ENCODE measurements at regions not wholly inside any gene's neighbourhood (a gene's known extent, or its start where the extent isn't known, plus 50 kb on each side); places are given as distances from the start of the nearest gene placed in this dataset.

DNA sequence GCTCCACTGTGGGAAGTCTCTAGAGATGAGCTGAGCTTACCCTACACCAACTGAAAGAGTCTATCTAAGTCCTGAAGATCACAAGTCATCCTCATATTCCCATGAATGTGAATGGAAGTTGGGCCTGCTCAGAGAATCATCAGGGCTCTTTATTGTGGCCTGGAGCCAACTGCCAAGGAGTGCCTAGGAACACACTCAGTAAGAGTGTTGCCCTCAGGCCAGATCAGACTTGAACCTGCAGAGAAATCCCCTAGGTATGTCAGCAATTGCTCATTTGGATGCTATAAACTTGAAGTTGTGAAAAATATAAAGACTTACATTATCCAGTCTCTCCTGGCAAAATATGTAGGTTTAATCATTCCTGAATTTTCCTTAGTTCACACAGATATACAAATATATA is 1070.2 kb downstream of the EFNB2 start:
- Histone ChIP-seq H3K4me3 (no peak overlapping the region), H3K27ac (no peak overlapping the region), H3K27me3 (no peaks in the 10 kb centered on the region), H3K36me3 (no peaks in the 10 kb centered on the region), H3K4me1 (peaks cover 0 to 10% (median 2%) of the 10 kb centered on the region in 4 donors), H3K9me3 (no peaks in the 10 kb centered on the region)
- intact Hi-C loops (cut with DNase I; ENCODE audit: low total_unique reads), result no loop called here
- TF ChIP-seq, protein P1, sequence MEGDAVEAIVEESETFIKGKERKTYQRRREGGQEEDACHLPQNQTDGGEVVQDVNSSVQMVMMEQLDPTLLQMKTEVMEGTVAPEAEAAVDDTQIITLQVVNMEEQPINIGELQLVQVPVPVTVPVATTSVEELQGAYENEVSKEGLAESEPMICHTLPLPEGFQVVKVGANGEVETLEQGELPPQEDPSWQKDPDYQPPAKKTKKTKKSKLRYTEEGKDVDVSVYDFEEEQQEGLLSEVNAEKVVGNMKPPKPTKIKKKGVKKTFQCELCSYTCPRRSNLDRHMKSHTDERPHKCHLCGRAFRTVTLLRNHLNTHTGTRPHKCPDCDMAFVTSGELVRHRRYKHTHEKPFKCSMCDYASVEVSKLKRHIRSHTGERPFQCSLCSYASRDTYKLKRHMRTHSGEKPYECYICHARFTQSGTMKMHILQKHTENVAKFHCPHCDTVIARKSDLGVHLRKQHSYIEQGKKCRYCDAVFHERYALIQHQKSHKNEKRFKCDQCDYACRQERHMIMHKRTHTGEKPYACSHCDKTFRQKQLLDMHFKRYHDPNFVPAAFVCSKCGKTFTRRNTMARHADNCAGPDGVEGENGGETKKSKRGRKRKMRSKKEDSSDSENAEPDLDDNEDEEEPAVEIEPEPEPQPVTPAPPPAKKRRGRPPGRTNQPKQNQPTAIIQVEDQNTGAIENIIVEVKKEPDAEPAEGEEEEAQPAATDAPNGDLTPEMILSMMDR (IDR thresholded peaks at IDR 0.05), result no peak
- no peak for DNase-seq

GRCh38 chr13:105464249-105464648 is 1071.2 kb downstream of the EFNB2 start:
- Histone ChIP-seq H3K27me3 (no peaks in the 10 kb centered on the region), H3K27ac (no peak overlapping the region), H3K36me3 (no peaks in the 10 kb centered on the region), H3K4me3 (no peak overlapping the region), H3K4me1 (peaks cover 0 to 10% (median 2%) of the 10 kb centered on the region in 4 donors), H3K9me3 (no peaks in the 10 kb centered on the region)
- intact Hi-C loops (cut with DNase I; ENCODE audit: low total_unique reads), result no loop called here
- TF ChIP-seq, protein P1 (IDR thresholded peaks at IDR 0.05), result no peak
- DNase-seq, result no peak

DNA sequence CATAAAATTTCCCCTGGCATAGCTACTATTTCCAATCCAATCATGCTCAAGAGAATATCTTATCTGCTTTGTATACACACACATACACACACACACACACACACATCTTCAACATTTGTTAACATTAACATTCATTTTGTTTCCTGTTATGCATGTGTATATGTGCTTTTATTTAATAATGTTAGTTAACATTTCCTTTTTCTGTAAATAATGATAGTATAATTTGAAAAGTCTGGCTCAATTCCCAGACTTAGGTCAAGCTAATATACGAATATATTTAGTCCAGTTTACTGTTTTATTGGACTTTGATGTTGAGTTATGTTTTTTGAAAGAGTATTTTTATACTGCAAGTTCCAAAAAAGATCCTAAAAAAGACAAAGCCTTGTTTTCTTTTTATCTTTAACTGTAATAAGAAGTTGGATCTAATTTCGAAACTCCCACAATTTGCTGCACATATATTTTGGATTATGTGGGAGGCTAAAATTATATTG is 1072.4 kb downstream of the EFNB2 start:
- DNase-seq, result no peak
- Histone ChIP-seq H3K36me3 (no peaks in the 10 kb centered on the region), H3K4me1 (peaks cover 0 to 10% (median 2%) of the 10 kb centered on the region in 4 donors), H3K27ac (no peak overlapping the region), H3K27me3 (no peaks in the 10 kb centered on the region), H3K4me3 (no peak overlapping the region), H3K9me3 (no peaks in the 10 kb centered on the region)
- intact Hi-C loops (cut with DNase I; ENCODE audit: low total_unique reads), result no loop called here
- TF ChIP-seq, protein P1 (IDR thresholded peaks at IDR 0.05), result no peak

DNA sequence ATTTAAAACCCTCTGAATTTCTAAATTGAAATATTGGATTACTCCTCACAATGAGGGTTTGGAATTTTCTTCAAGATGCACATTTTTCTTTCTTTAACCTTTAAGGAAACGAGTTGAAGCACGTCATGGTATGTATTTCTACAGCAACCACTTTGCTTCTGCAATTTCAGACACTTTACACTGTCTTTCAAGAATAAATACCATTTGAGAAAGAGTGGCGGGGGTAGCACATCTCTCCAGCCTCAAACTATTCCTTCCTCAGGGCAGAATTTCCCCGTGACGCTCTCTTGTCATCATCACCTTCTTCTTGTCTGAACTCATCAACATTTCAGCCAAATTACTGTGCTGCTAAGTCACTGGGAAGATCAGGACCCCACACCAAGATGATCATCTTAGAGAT is 1073.4 kb downstream of the EFNB2 start:
- H3K36me3 ChIP-seq, result no peaks in the 10 kb centered on the region
- DNase-seq, result no peak
- no peak overlapping the region for H3K27ac ChIP-seq
- intact Hi-C loops (cut with DNase I; ENCODE audit: low total_unique reads), result no loop called here
- no peaks in the 10 kb centered on the region for H3K9me3 ChIP-seq
- no peak overlapping the region for H3K4me3 ChIP-seq
- TF ChIP-seq, protein P1 (IDR thresholded peaks at IDR 0.05), result no peak
- peaks cover 0 to 10% (median 2%) of the 10 kb centered on the region in 4 donors for H3K4me1 ChIP-seq
- no peaks in the 10 kb centered on the region for H3K27me3 ChIP-seq

DNA sequence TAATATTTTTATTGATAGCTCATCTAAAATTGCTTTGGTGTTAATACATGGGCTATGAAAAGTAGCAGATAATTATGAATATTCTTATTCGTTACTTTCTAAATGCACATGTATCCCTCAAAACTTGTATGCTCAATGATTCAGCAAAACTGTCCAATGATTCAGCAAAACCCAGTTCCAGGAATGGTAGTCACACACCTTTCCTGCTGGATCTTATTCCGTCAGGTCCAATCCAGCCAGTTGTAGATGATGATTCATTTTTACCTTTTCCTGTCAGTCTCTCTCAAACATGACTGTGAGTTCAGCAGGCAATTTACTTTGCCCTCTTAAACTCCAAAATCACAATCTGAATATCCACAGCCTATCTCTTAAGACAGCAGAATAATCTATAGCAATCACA is 1082.6 kb downstream of the EFNB2 start:
- intact Hi-C loops (cut with DNase I; ENCODE audit: low total_unique reads), result no loop called here
- H3K9me3 ChIP-seq, result no peaks in the 10 kb centered on the region
- no peaks in the 10 kb centered on the region for H3K36me3 ChIP-seq
- no peak overlapping the region for H3K4me3 ChIP-seq
- no peaks in the 10 kb centered on the region for H3K27me3 ChIP-seq
- H3K4me1 ChIP-seq, result no peaks in the 10 kb centered on the region
- no peak for DNase-seq
- H3K27ac ChIP-seq, result no peak overlapping the region
- TF ChIP-seq, protein P1 (IDR thresholded peaks at IDR 0.05), result no peak

- intact Hi-C loops (cut with DNase I; ENCODE audit: low total_unique reads), result no loop called here
- Histone ChIP-seq H3K36me3 (no peaks in the 10 kb centered on the region), H3K9me3 (no peaks in the 10 kb centered on the region), H3K27me3 (no peaks in the 10 kb centered on the region), H3K4me3 (no peak overlapping the region), H3K4me1 (no peaks in the 10 kb centered on the region), H3K27ac (no peak overlapping the region)
- TF ChIP-seq, protein P1 (IDR thresholded peaks at IDR 0.05), result no peak
- no peak for DNase-seq
Observed at GRCh38 chr13:105450784-105451183, 1084.7 kb downstream of the EFNB2 start.
